ENCODE measurements at regions not wholly inside any gene's neighbourhood (a gene's known extent, or its start where the extent isn't known, plus 50 kb on each side); places are given as distances from the start of the nearest gene placed in this dataset.

DNA sequence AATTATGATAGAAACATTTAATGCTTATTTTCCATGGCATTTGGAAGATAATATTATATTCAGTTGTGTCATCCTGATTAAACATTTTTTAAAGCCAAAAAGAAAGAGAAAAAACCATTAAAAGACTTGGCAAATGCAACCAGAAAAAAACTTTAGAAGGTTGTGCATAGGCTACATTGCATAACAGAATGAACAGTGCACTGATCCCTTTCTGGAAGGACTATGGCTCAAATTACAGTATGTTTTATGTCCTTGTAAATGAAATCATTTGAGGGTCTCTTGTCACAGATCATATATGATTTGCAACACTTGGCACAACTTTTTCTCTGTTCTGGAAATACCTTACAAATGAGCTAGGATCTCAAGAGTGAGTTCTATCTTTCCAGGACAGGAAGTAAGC is 275.2 kb upstream of the FLRT2 start:
- TF ChIP-seq ZFX (IDR thresholded peaks at IDR 0.05; ENCODE audit: borderline replicate concordance), result no peak
- TF ChIP-seq, protein P1, sequence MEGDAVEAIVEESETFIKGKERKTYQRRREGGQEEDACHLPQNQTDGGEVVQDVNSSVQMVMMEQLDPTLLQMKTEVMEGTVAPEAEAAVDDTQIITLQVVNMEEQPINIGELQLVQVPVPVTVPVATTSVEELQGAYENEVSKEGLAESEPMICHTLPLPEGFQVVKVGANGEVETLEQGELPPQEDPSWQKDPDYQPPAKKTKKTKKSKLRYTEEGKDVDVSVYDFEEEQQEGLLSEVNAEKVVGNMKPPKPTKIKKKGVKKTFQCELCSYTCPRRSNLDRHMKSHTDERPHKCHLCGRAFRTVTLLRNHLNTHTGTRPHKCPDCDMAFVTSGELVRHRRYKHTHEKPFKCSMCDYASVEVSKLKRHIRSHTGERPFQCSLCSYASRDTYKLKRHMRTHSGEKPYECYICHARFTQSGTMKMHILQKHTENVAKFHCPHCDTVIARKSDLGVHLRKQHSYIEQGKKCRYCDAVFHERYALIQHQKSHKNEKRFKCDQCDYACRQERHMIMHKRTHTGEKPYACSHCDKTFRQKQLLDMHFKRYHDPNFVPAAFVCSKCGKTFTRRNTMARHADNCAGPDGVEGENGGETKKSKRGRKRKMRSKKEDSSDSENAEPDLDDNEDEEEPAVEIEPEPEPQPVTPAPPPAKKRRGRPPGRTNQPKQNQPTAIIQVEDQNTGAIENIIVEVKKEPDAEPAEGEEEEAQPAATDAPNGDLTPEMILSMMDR (IDR thresholded peaks at IDR 0.05), result no peak

All from 22Rv1 (cell line).